DOHH2 (cell line): ENCODE measurements at regions not wholly inside any gene's neighbourhood (a gene's known extent, or its start where the extent isn't known, plus 50 kb on each side); places are given as distances from the start of the nearest gene placed in this dataset.

Source experiments
- EZH2phosphoT487 ChIP-seq: fragments of 200-600 bp; sonication (generic); IDR thresholded peaks from 2 replicates; pipeline ENCODE4 v1.6.1; 2017; ENCODE audit warnings: borderline replicate concordance, mild to moderate bottlenecking, antibody characterized with exemption, low read length, moderate library complexity, mixed read lengths
- TF ChIP-seq, protein P1 (sequence below): fragments of 200-600 bp; sonication (generic); IDR thresholded peaks from one replicate; pipeline ENCODE4 v1.5.1; 2014; ENCODE audit warnings: antibody characterized with exemption, mild to moderate bottlenecking, low read depth, low read length; ENCODE audit not compliant: poor library complexity, severe bottlenecking

DNA sequence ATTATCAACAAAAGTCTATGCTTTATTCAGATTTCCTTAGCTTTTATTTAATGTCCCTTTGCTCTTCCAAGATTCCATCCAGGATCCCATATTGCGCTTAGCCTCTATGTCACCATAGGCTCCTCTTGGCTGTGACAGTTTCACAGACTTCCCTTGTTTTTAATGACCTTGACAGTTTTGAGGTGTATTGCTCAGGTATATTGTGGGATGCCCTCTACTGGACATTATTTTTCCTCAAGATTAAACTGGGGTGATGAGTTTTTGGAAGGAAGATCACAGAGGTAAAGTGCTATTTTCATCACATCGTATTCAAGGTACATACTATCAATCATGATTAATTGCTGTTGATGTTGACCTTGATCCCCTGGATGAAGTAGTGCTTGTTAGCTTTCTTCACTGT lies 99.1 kb upstream of the SMAD3 start:
- TF ChIP-seq, protein P1, sequence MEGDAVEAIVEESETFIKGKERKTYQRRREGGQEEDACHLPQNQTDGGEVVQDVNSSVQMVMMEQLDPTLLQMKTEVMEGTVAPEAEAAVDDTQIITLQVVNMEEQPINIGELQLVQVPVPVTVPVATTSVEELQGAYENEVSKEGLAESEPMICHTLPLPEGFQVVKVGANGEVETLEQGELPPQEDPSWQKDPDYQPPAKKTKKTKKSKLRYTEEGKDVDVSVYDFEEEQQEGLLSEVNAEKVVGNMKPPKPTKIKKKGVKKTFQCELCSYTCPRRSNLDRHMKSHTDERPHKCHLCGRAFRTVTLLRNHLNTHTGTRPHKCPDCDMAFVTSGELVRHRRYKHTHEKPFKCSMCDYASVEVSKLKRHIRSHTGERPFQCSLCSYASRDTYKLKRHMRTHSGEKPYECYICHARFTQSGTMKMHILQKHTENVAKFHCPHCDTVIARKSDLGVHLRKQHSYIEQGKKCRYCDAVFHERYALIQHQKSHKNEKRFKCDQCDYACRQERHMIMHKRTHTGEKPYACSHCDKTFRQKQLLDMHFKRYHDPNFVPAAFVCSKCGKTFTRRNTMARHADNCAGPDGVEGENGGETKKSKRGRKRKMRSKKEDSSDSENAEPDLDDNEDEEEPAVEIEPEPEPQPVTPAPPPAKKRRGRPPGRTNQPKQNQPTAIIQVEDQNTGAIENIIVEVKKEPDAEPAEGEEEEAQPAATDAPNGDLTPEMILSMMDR, result peak; percentile 58
- no peak for TF ChIP-seq EZH2phosphoT487
